ENCODE measurements at regions not wholly inside any gene's neighbourhood (a gene's known extent, or its start where the extent isn't known, plus 50 kb on each side); places are given as distances from the start of the nearest gene placed in this dataset.

DNA sequence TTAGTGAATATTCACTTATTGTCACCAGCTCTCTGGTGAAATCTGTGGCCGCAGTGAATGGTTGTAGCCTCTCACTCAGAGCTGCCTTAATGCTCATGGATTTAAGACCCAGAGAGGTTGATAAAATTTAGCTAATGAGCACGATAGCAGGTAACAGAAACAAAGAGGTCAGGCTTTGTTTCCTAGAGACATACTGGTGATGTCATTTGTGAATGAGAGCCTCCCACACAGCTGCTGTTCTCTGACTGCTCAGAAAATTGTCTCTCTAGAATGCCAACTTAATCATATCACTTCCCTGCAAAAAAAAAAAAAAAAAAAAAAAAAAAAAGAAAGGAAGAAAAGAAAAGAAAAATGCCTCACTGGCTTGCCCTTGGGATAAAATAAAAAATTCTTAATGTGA, 411.7 kb upstream of the MYT1L start:
- Histone ChIP-seq H3K4me3 (no peak overlapping the region), H3K27me3 (replicated peaks; ENCODE audit: insufficient read depth) (no peaks in the 10 kb centered on the region), H3K27ac (no peak overlapping the region), H3K36me3 (no peaks in the 10 kb centered on the region), H3K9me3 (no peaks in the 10 kb centered on the region), H3K4me1 (replicated peaks) (no peaks in the 10 kb centered on the region)
- TF ChIP-seq POLR2A (IDR thresholded peaks at IDR 0.05) (no peak), POLR2AphosphoS5 (IDR thresholded peaks at IDR 0.05) (no peak)
- TF ChIP-seq, protein P1, sequence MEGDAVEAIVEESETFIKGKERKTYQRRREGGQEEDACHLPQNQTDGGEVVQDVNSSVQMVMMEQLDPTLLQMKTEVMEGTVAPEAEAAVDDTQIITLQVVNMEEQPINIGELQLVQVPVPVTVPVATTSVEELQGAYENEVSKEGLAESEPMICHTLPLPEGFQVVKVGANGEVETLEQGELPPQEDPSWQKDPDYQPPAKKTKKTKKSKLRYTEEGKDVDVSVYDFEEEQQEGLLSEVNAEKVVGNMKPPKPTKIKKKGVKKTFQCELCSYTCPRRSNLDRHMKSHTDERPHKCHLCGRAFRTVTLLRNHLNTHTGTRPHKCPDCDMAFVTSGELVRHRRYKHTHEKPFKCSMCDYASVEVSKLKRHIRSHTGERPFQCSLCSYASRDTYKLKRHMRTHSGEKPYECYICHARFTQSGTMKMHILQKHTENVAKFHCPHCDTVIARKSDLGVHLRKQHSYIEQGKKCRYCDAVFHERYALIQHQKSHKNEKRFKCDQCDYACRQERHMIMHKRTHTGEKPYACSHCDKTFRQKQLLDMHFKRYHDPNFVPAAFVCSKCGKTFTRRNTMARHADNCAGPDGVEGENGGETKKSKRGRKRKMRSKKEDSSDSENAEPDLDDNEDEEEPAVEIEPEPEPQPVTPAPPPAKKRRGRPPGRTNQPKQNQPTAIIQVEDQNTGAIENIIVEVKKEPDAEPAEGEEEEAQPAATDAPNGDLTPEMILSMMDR (IDR thresholded peaks at IDR 0.05): no peak
- 76% methylated on average over 2 of the region's 2 CpGs for WGBS
- no peak for DNase-seq (ENCODE audit: low spot score)
- intact Hi-C loops (cut with DNase I): no loop called here

DNA sequence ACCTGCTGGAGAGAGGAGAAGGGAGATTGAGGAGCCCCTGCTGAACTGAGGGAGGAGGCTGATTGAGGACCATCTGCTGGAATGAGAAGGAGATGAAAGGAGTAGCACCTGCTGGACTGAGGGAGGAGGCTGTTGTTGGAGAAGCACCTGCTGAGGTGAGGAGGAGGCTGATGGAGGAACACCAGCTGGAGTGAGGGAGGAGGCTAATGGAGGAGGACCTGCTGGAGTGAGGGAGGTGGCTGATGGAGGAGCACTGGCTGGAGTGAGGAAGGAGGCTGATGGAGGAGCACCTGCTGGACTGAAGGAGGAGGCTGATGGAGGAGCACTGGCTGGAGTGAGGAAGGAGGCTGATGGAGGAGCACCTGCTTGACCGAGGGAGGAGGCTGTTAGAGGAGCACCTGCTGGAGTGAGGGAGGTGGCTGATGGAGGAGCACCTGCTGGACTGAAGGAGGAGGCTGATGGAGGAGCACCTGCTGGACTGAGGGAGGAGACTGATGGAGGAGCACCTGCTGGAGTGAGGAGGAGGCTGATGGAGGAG, 409.2 kb upstream of the MYT1L start:
- Histone ChIP-seq H3K4me1 (replicated peaks) (no peaks in the 10 kb centered on the region), H3K27me3 (replicated peaks; ENCODE audit: insufficient read depth) (no peaks in the 10 kb centered on the region), H3K9me3 (no peaks in the 10 kb centered on the region), H3K27ac (no peak overlapping the region), H3K4me3 (no peak overlapping the region), H3K36me3 (no peaks in the 10 kb centered on the region)
- TF ChIP-seq POLR2A (IDR thresholded peaks at IDR 0.05) (no peak), POLR2AphosphoS5 (IDR thresholded peaks at IDR 0.05) (no peak)
- TF ChIP-seq, protein P1 (IDR thresholded peaks at IDR 0.05): no peak
- WGBS: 83% methylated on average over 1 of the region's 1 CpG
- intact Hi-C loops (cut with DNase I): no loop called here
- no peak for DNase-seq (ENCODE audit: low spot score)

DNA sequence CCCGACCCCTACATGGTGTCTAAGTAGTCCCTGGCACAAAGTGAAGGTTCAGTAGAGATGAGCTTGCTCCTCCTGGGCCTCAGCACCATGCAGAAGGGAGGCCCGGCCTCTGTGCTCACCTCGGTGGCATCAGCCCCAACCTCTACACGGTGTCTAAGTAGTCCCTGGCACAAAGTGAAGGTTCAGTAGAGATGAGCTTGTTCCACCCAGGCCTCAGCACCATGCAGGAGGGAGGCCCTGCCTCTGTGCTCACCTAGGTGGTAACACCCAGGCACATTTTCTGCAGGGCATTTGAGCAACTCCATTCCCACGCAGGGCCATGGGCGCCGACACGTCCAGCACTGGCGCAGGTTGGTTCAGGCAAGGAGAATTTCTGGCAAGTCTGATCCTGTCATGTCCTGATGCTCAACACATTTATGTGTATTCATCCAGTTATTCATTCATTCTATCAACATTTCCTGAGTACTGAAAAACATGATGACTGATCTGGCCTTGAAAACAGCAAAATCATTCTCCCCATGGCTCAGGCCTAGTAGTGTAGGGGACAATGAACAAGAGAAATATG, 408.2 kb upstream of the MYT1L start:
- peak; percentile 28 for DNase-seq (ENCODE audit: low spot score)
- Histone ChIP-seq H3K27ac (no peak overlapping the region), H3K4me3 (no peak overlapping the region), H3K4me1 (replicated peaks) (no peaks in the 10 kb centered on the region), H3K9me3 (no peaks in the 10 kb centered on the region), H3K36me3 (no peaks in the 10 kb centered on the region), H3K27me3 (replicated peaks; ENCODE audit: insufficient read depth) (no peaks in the 10 kb centered on the region)
- TF ChIP-seq POLR2A (IDR thresholded peaks at IDR 0.05): no peak
- no peak for TF ChIP-seq POLR2AphosphoS5 (IDR thresholded peaks at IDR 0.05)
- TF ChIP-seq, protein P1 (IDR thresholded peaks at IDR 0.05): no peak
- 69% methylated on average over 8 of the region's 9 CpGs for WGBS
- intact Hi-C loops (cut with DNase I): no loop called here

DNA sequence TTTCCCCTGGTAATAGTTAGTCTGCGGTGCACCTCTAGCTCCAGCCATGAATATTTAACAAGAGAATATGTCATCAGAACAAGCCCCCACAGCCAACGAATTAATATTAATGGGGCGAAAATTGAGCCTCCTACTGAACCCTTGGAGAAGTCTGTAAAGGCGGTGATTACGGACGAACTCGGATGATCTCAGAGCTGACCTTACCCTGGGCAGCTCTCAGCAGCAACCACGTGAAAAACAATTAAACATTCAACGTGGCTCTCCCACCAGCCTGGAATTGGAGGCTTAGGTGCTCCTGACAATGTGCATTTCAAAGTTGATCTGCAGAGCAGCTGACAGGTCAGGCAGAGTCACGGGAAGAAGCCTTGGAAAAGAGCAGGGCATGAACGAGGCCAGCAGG, 407.6 kb upstream of the MYT1L start:
- TF ChIP-seq, protein P1 (IDR thresholded peaks at IDR 0.05): no peak
- no peak for TF ChIP-seq POLR2A (IDR thresholded peaks at IDR 0.05)
- no peak for TF ChIP-seq POLR2AphosphoS5 (IDR thresholded peaks at IDR 0.05)
- Histone ChIP-seq H3K27me3 (replicated peaks; ENCODE audit: insufficient read depth) (no peaks in the 10 kb centered on the region), H3K27ac (no peak overlapping the region), H3K4me3 (no peak overlapping the region), H3K36me3 (no peaks in the 10 kb centered on the region), H3K4me1 (replicated peaks) (no peaks in the 10 kb centered on the region), H3K9me3 (no peaks in the 10 kb centered on the region)
- no peak for DNase-seq (ENCODE audit: low spot score)
- 83% methylated on average over 11 of the region's 11 CpGs for WGBS
- intact Hi-C loops (cut with DNase I): no loop called here

DNA sequence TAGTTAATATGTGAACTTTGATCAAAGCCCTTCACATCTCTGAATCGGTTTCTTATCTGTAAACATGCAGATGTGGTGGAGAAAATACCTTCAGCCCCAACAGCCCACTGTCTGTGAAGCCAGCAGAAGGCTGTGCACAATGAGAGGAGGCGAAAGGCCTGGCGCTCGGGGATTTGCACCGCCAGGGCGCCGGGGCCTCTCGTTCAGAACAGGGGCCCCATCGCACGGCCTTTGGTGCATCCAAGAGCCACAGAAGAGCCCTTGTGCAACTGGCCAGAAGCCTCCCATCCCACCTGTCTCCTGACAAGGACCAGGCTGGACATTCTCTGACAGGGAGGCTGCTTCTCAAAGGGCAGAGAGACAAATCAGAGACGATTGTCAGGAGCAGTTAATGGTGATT, 407.2 kb upstream of the MYT1L start:
- intact Hi-C loops (cut with DNase I): no loop called here
- H3K27me3 ChIP-seq (replicated peaks; ENCODE audit: insufficient read depth): no peaks in the 10 kb centered on the region
- H3K27ac ChIP-seq: no peak overlapping the region
- H3K36me3 ChIP-seq: no peaks in the 10 kb centered on the region
- DNase-seq (ENCODE audit: low spot score): no peak
- no peaks in the 10 kb centered on the region for H3K9me3 ChIP-seq
- 90% methylated on average over 11 of the region's 11 CpGs for WGBS
- H3K4me1 ChIP-seq (replicated peaks): no peaks in the 10 kb centered on the region
- TF ChIP-seq POLR2A (IDR thresholded peaks at IDR 0.05): no peak
- no peak for TF ChIP-seq POLR2AphosphoS5 (IDR thresholded peaks at IDR 0.05)
- TF ChIP-seq, protein P1 (IDR thresholded peaks at IDR 0.05): no peak
- H3K4me3 ChIP-seq: no peak overlapping the region
